SKM-1 treated with dmso at 0.1 percent for 144 hours (cell line): ENCODE measurements at regions not wholly inside any gene's neighbourhood (a gene's known extent, or its start where the extent isn't known, plus 50 kb on each side); places are given as distances from the start of the nearest gene placed in this dataset.

Experiments
- DNase-seq: peaks from one replicate; lab custom pipeline; 2025; ENCODE audit not compliant: unreplicated experiment; lab: John Stamatoyannopoulos, UW

GRCh38 chr10:129279446-129280154, 187.4 kb upstream of the MGMT start:
- no peak for DNase-seq

- DNase-seq: no peak
Observed at GRCh38 chr10:129280155-129280502, 186.9 kb upstream of the MGMT start.

- DNase-seq: no peak
Observed at GRCh38 chr10:129280908-129281586, 186.0 kb upstream of the MGMT start.

GRCh38 chr10:129285459-129285858, 181.6 kb upstream of the MGMT start:
- no peak for DNase-seq

GRCh38 chr10:129288999-129289584, 177.9 kb upstream of the MGMT start:
- no peak for DNase-seq

GRCh38 chr10:129293991-129294700, 172.9 kb upstream of the MGMT start:
- no peak for DNase-seq

- no peak for DNase-seq
Observed at GRCh38 chr10:129294944-129295343, 172.1 kb upstream of the MGMT start.

GRCh38 chr10:129305046-129305445, 162.0 kb upstream of the MGMT start:
- DNase-seq: no peak

- DNase-seq: no peak
Observed at GRCh38 chr10:129307141-129307540, 159.9 kb upstream of the MGMT start.

- no peak for DNase-seq
Observed at GRCh38 chr10:129308953-129309564, 158.0 kb upstream of the MGMT start.

GRCh38 chr10:129309565-129309964, 157.5 kb upstream of the MGMT start:
- no peak for DNase-seq

- DNase-seq: no peak
Observed at GRCh38 chr10:129310881-129311280, 156.2 kb upstream of the MGMT start.

GRCh38 chr10:129319934-129320333, 147.1 kb upstream of the MGMT start:
- DNase-seq: no peak

GRCh38 chr10:129320340-129320739, 146.7 kb upstream of the MGMT start:
- no peak for DNase-seq

- no peak for DNase-seq
Observed at GRCh38 chr10:129321727-129322126, 145.3 kb upstream of the MGMT start.

- no peak for DNase-seq
Observed at GRCh38 chr10:129322933-129323820, 143.9 kb upstream of the MGMT start.

- DNase-seq: no peak
Observed at GRCh38 chr10:129323879-129324278, 143.2 kb upstream of the MGMT start.

GRCh38 chr10:129325893-129326292, 141.1 kb upstream of the MGMT start:
- DNase-seq: no peak

- DNase-seq: no peak
Observed at GRCh38 chr10:129328546-129328945, 138.5 kb upstream of the MGMT start.

- no peak for DNase-seq
Observed at GRCh38 chr10:129329385-129330055, 137.5 kb upstream of the MGMT start.
